ENCODE measurements at regions not wholly inside any gene's neighbourhood (a gene's known extent, or its start where the extent isn't known, plus 50 kb on each side); places are given as distances from the start of the nearest gene placed in this dataset.

GRCh38 chr6:95186710-95187109, 390.6 kb upstream of the MANEA start:
- no peak for DNase-seq
- no peak overlapping the region for H3K27ac ChIP-seq
- H3K9me3 ChIP-seq (replicated peaks): no peaks in the 10 kb centered on the region
- H3K4me1 ChIP-seq: no peaks in the 10 kb centered on the region
- H3K36me3 ChIP-seq: no peaks in the 10 kb centered on the region
- H3K4me3 ChIP-seq: no peak overlapping the region
- no peaks in the 10 kb centered on the region for H3K27me3 ChIP-seq

- no peak overlapping the region for H3K4me3 ChIP-seq
- H3K27ac ChIP-seq: no peak overlapping the region
These were observed 379.7 kb upstream of the MANEA start for GRCh38 chr6:95197590-95197989.

GRCh38 chr6:95203153-95203754, 374.1 kb upstream of the MANEA start:
- peak; percentile 32 to 61 for DNase-seq
- no peaks in the 10 kb centered on the region for H3K4me1 ChIP-seq
- H3K27ac ChIP-seq: no peak overlapping the region
- H3K36me3 ChIP-seq: no peaks in the 10 kb centered on the region
- H3K9me3 ChIP-seq (replicated peaks): no peaks in the 10 kb centered on the region
- no peak overlapping the region for H3K4me3 ChIP-seq
- no peaks in the 10 kb centered on the region for H3K27me3 ChIP-seq

More at GRCh38 chr6:95197590-95197989, 379.7 kb upstream of the MANEA start:
- Histone ChIP-seq H3K9me3 (replicated peaks) (no peaks in the 10 kb centered on the region), H3K27me3 (no peaks in the 10 kb centered on the region), H3K4me1 (no peaks in the 10 kb centered on the region), H3K36me3 (no peaks in the 10 kb centered on the region)
- DNase-seq: no peak

GRCh38 chr6:95204178-95204577, 373.2 kb upstream of the MANEA start:
- no peaks in the 10 kb centered on the region for H3K9me3 ChIP-seq (replicated peaks)
- DNase-seq: no peak
- H3K36me3 ChIP-seq: no peaks in the 10 kb centered on the region
- no peaks in the 10 kb centered on the region for H3K4me1 ChIP-seq
- no peak overlapping the region for H3K4me3 ChIP-seq
- H3K27ac ChIP-seq: no peak overlapping the region
- H3K27me3 ChIP-seq: no peaks in the 10 kb centered on the region

GRCh38 chr6:95208621-95209020, 368.7 kb upstream of the MANEA start:
- Histone ChIP-seq H3K27me3 (no peaks in the 10 kb centered on the region), H3K9me3 (replicated peaks) (no peaks in the 10 kb centered on the region), H3K36me3 (no peaks in the 10 kb centered on the region), H3K27ac (no peak overlapping the region), H3K4me1 (no peaks in the 10 kb centered on the region), H3K4me3 (no peak overlapping the region)
- no peak for DNase-seq

GRCh38 chr6:95209074-95209473, 368.3 kb upstream of the MANEA start:
- Histone ChIP-seq H3K4me3 (no peak overlapping the region), H3K27me3 (no peaks in the 10 kb centered on the region), H3K36me3 (no peaks in the 10 kb centered on the region), H3K9me3 (replicated peaks) (no peaks in the 10 kb centered on the region), H3K4me1 (no peaks in the 10 kb centered on the region), H3K27ac (no peak overlapping the region)
- DNase-seq: no peak

- no peak for DNase-seq
- Histone ChIP-seq H3K4me3 (no peak overlapping the region), H3K36me3 (no peaks in the 10 kb centered on the region), H3K27ac (no peak overlapping the region), H3K27me3 (no peaks in the 10 kb centered on the region), H3K4me1 (no peaks in the 10 kb centered on the region), H3K9me3 (replicated peaks) (no peaks in the 10 kb centered on the region)
These were observed 360.8 kb upstream of the MANEA start for GRCh38 chr6:95216555-95216954.

- H3K36me3 ChIP-seq: no peaks in the 10 kb centered on the region
- no peaks in the 10 kb centered on the region for H3K9me3 ChIP-seq (replicated peaks)
- H3K4me3 ChIP-seq: no peak overlapping the region
- H3K27ac ChIP-seq: no peak overlapping the region
- no peak for DNase-seq
- no peaks in the 10 kb centered on the region for H3K27me3 ChIP-seq
- no peaks in the 10 kb centered on the region for H3K4me1 ChIP-seq
These were observed 350.0 kb upstream of the MANEA start for GRCh38 chr6:95227351-95227750.

- no peaks in the 10 kb centered on the region for H3K9me3 ChIP-seq (replicated peaks)
- H3K4me1 ChIP-seq: no peaks in the 10 kb centered on the region
- peak; percentile 14 to 46 for DNase-seq
- no peaks in the 10 kb centered on the region for H3K27me3 ChIP-seq
- H3K36me3 ChIP-seq: no peaks in the 10 kb centered on the region
- peak overlapping the region; percentile 25; the same call in 1 of the 2 replicates for H3K4me3 ChIP-seq
- H3K27ac ChIP-seq: peak overlapping the region; percentile 56
These were observed 348.7 kb upstream of the MANEA start for GRCh38 chr6:95228636-95229035.

GRCh38 chr6:95230071-95230740, 347.1 kb upstream of the MANEA start:
- no peaks in the 10 kb centered on the region for H3K36me3 ChIP-seq
- no peaks in the 10 kb centered on the region for H3K4me1 ChIP-seq
- H3K27ac ChIP-seq: peak overlapping the region; percentile 56; the same call in 1 of the 2 replicates
- H3K9me3 ChIP-seq (replicated peaks): no peaks in the 10 kb centered on the region
- H3K4me3 ChIP-seq: no peak overlapping the region
- DNase-seq: peak in 1 of 2 experiments; percentile 8
- H3K27me3 ChIP-seq: no peaks in the 10 kb centered on the region

GRCh38 chr6:95231416-95231815, 345.9 kb upstream of the MANEA start:
- H3K4me3 ChIP-seq: no peak overlapping the region
- DNase-seq: no peak
- no peaks in the 10 kb centered on the region for H3K27me3 ChIP-seq
- no peak overlapping the region for H3K27ac ChIP-seq
- no peaks in the 10 kb centered on the region for H3K4me1 ChIP-seq
- H3K9me3 ChIP-seq (replicated peaks): no peaks in the 10 kb centered on the region
- no peaks in the 10 kb centered on the region for H3K36me3 ChIP-seq

GRCh38 chr6:95232446-95232845, 344.9 kb upstream of the MANEA start:
- Histone ChIP-seq H3K27ac (no peak overlapping the region), H3K36me3 (no peaks in the 10 kb centered on the region), H3K4me1 (no peaks in the 10 kb centered on the region), H3K9me3 (replicated peaks) (no peaks in the 10 kb centered on the region), H3K4me3 (no peak overlapping the region), H3K27me3 (no peaks in the 10 kb centered on the region)
- DNase-seq: no peak

- DNase-seq: no peak
- H3K36me3 ChIP-seq: no peaks in the 10 kb centered on the region
- H3K4me1 ChIP-seq: no peaks in the 10 kb centered on the region
- no peak overlapping the region for H3K27ac ChIP-seq
- H3K27me3 ChIP-seq: no peaks in the 10 kb centered on the region
- no peaks in the 10 kb centered on the region for H3K9me3 ChIP-seq (replicated peaks)
- H3K4me3 ChIP-seq: no peak overlapping the region
These were observed 343.5 kb upstream of the MANEA start for GRCh38 chr6:95233879-95234278.

- H3K36me3 ChIP-seq: no peaks in the 10 kb centered on the region
- no peak for DNase-seq
- no peaks in the 10 kb centered on the region for H3K27me3 ChIP-seq
- H3K27ac ChIP-seq: no peak overlapping the region
- no peak overlapping the region for H3K4me3 ChIP-seq
- no peaks in the 10 kb centered on the region for H3K9me3 ChIP-seq (replicated peaks)
- H3K4me1 ChIP-seq: no peaks in the 10 kb centered on the region
These were observed 336.8 kb upstream of the MANEA start for GRCh38 chr6:95240514-95240913.

- DNase-seq: no peak
- Histone ChIP-seq H3K4me3 (no peak overlapping the region), H3K27me3 (no peaks in the 10 kb centered on the region), H3K4me1 (no peaks in the 10 kb centered on the region), H3K36me3 (no peaks in the 10 kb centered on the region), H3K9me3 (replicated peaks) (no peaks in the 10 kb centered on the region), H3K27ac (no peak overlapping the region)
These were observed 334.8 kb upstream of the MANEA start for GRCh38 chr6:95242560-95242959.

GRCh38 chr6:95243053-95243452, 334.3 kb upstream of the MANEA start:
- H3K27ac ChIP-seq: no peak overlapping the region
- no peaks in the 10 kb centered on the region for H3K36me3 ChIP-seq
- no peak overlapping the region for H3K4me3 ChIP-seq
- H3K27me3 ChIP-seq: no peaks in the 10 kb centered on the region
- no peaks in the 10 kb centered on the region for H3K4me1 ChIP-seq
- no peaks in the 10 kb centered on the region for H3K9me3 ChIP-seq (replicated peaks)
- no peak for DNase-seq
